Adipocyte (in vitro differentiated cells): ENCODE measurements at regions not wholly inside any gene's neighbourhood (a gene's known extent, or its start where the extent isn't known, plus 50 kb on each side); places are given as distances from the start of the nearest gene placed in this dataset.

ENCODE experiments used
- DNase-seq: peaks from one replicate; pipeline ENCODE4 v3.0.0-alpha.2; 2015; ENCODE audit warnings: low read depth
- H3K27me3 ChIP-seq: replicated peaks from 2 replicates; pipeline ENCODE4 v1.7.0; 2013; ENCODE audit warnings: mild to moderate bottlenecking, low read length, moderate library complexity; ENCODE audit not compliant: control insufficient read depth, insufficient read depth
- H3K36me3 ChIP-seq: 2 replicates; pipeline ENCODE4 v1.7.0; 2013; ENCODE audit warnings: low read length, mild to moderate bottlenecking, moderate library complexity; ENCODE audit not compliant: control insufficient read depth, insufficient read depth, severe bottlenecking
- H3K4me1 ChIP-seq: 2 replicates; pipeline ENCODE4 v1.7.0; 2013; ENCODE audit warnings: mild to moderate bottlenecking, low read length, moderate library complexity; ENCODE audit not compliant: control insufficient read depth, insufficient read depth
- H3K4me3 ChIP-seq: 2 replicates; pipeline ENCODE4 v1.7.0; 2013; ENCODE audit warnings: mild to moderate bottlenecking, low read length, moderate library complexity
- H3K9ac ChIP-seq: 2 replicates; pipeline ENCODE4 v1.7.0; 2013; ENCODE audit warnings: mild to moderate bottlenecking, low read length, moderate library complexity
- H3K9me3 ChIP-seq: 2 replicates; pipeline ENCODE4 v1.7.0; 2013; ENCODE audit warnings: mild to moderate bottlenecking, low read length, moderate library complexity; ENCODE audit not compliant: control insufficient read depth

- H3K36me3 ChIP-seq, result no peaks in the 10 kb centered on the region
- no peaks in the 10 kb centered on the region for H3K4me1 ChIP-seq
- H3K27me3 ChIP-seq, result peaks cover 21% of the 10 kb centered on the region
- no peak overlapping the region for H3K4me3 ChIP-seq
- H3K9me3 ChIP-seq, result no peaks in the 10 kb centered on the region
- no peak for DNase-seq
- no peak overlapping the region for H3K9ac ChIP-seq
Measured at GRCh38 chr2:2872713-2873449, 504.7 kb downstream of the EIPR1 start.

GRCh38 chr2:2872309-2872617 is 505.4 kb downstream of the EIPR1 start:
- H3K9ac ChIP-seq, result no peak overlapping the region
- peaks cover 21% of the 10 kb centered on the region for H3K27me3 ChIP-seq
- no peaks in the 10 kb centered on the region for H3K36me3 ChIP-seq
- no peaks in the 10 kb centered on the region for H3K4me1 ChIP-seq
- H3K4me3 ChIP-seq, result no peak overlapping the region
- no peaks in the 10 kb centered on the region for H3K9me3 ChIP-seq
- no peak for DNase-seq

- no peaks in the 10 kb centered on the region for H3K4me1 ChIP-seq
- H3K4me3 ChIP-seq, result no peak overlapping the region
- H3K36me3 ChIP-seq, result no peaks in the 10 kb centered on the region
- H3K27me3 ChIP-seq, result peaks cover 15% of the 10 kb centered on the region
- H3K9ac ChIP-seq, result no peak overlapping the region
- no peak for DNase-seq
- H3K9me3 ChIP-seq, result no peaks in the 10 kb centered on the region
Measured at GRCh38 chr2:2871480-2872308, 505.9 kb downstream of the EIPR1 start.

GRCh38 chr2:2870106-2870505 is 507.5 kb downstream of the EIPR1 start:
- Histone ChIP-seq H3K27me3 (peaks cover 13% of the 10 kb centered on the region), H3K9me3 (no peaks in the 10 kb centered on the region), H3K9ac (no peak overlapping the region), H3K4me1 (no peaks in the 10 kb centered on the region), H3K4me3 (no peak overlapping the region), H3K36me3 (no peaks in the 10 kb centered on the region)
- no peak for DNase-seq

- Histone ChIP-seq H3K27me3 (peaks cover 13% of the 10 kb centered on the region), H3K4me3 (no peak overlapping the region), H3K9ac (no peak overlapping the region), H3K36me3 (no peaks in the 10 kb centered on the region), H3K9me3 (no peaks in the 10 kb centered on the region), H3K4me1 (no peaks in the 10 kb centered on the region)
- no peak for DNase-seq
Measured at GRCh38 chr2:2869553-2869952, 508.1 kb downstream of the EIPR1 start.

GRCh38 chr2:2868085-2868484 is 509.5 kb downstream of the EIPR1 start:
- Histone ChIP-seq H3K4me1 (no peaks in the 10 kb centered on the region), H3K4me3 (no peak overlapping the region), H3K27me3 (peaks cover 13% of the 10 kb centered on the region), H3K36me3 (no peaks in the 10 kb centered on the region), H3K9me3 (no peaks in the 10 kb centered on the region), H3K9ac (no peak overlapping the region)
- DNase-seq, result no peak

GRCh38 chr2:2867397-2867979 is 510.1 kb downstream of the EIPR1 start:
- Histone ChIP-seq H3K36me3 (no peaks in the 10 kb centered on the region), H3K27me3 (peaks cover 13% of the 10 kb centered on the region), H3K4me1 (no peaks in the 10 kb centered on the region), H3K4me3 (no peak overlapping the region), H3K9me3 (no peaks in the 10 kb centered on the region), H3K9ac (no peak overlapping the region)
- DNase-seq, result no peak

- DNase-seq, result no peak
- H3K4me1 ChIP-seq, result no peaks in the 10 kb centered on the region
- no peaks in the 10 kb centered on the region for H3K9me3 ChIP-seq
- no peaks in the 10 kb centered on the region for H3K36me3 ChIP-seq
- H3K4me3 ChIP-seq, result no peak overlapping the region
- H3K9ac ChIP-seq, result no peak overlapping the region
- peaks cover 13% of the 10 kb centered on the region for H3K27me3 ChIP-seq
Measured at GRCh38 chr2:2866459-2866858, 511.2 kb downstream of the EIPR1 start.

- Histone ChIP-seq H3K27me3 (no peaks in the 10 kb centered on the region), H3K4me1 (no peaks in the 10 kb centered on the region), H3K4me3 (no peak overlapping the region), H3K9ac (no peak overlapping the region), H3K36me3 (no peaks in the 10 kb centered on the region), H3K9me3 (no peaks in the 10 kb centered on the region)
- DNase-seq, result no peak
Measured at GRCh38 chr2:2862386-2862785, 515.2 kb downstream of the EIPR1 start.

GRCh38 chr2:2861666-2862240 is 515.9 kb downstream of the EIPR1 start:
- no peaks in the 10 kb centered on the region for H3K4me1 ChIP-seq
- H3K36me3 ChIP-seq, result no peaks in the 10 kb centered on the region
- no peak overlapping the region for H3K9ac ChIP-seq
- DNase-seq, result no peak
- H3K27me3 ChIP-seq, result no peaks in the 10 kb centered on the region
- H3K9me3 ChIP-seq, result no peaks in the 10 kb centered on the region
- H3K4me3 ChIP-seq, result no peak overlapping the region

- no peak for DNase-seq
- Histone ChIP-seq H3K9me3 (no peaks in the 10 kb centered on the region), H3K4me1 (no peaks in the 10 kb centered on the region), H3K4me3 (no peak overlapping the region), H3K36me3 (no peaks in the 10 kb centered on the region), H3K27me3 (no peaks in the 10 kb centered on the region), H3K9ac (no peak overlapping the region)
Measured at GRCh38 chr2:2860589-2861300, 516.9 kb downstream of the EIPR1 start.
